HCT116 (cell line): ENCODE measurements at regions not wholly inside any gene's neighbourhood (a gene's known extent, or its start where the extent isn't known, plus 50 kb on each side); places are given as distances from the start of the nearest gene placed in this dataset.

Source experiments
- ATAC-seq: fragments of 200-7000 bp; cut with Tn5 transposase; 2 replicates; pipeline ENCODE4 v1.9.1; 2020; ENCODE audit warnings: mild to moderate bottlenecking, moderate library complexity
- BruUV-seq: library from RNA; stranded (reverse); fragments of 400-500 nt; replicated peaks from 2 replicates; lab custom pipeline; 2021; lab: Mats Ljungman, UMichigan
- CTCF ChIA-PET: fragments of 300-600 bp; sonication (Branson Sonifier 250); formaldehyde crosslinking; loops from one replicate; lab custom pipeline; 2021; ENCODE audit warnings: antibody characterized with exemption; lab: Charles Lee
- POLR2A ChIA-PET: fragments of 300-600, 350-600 bp; sonication (Branson Sonifier 250); formaldehyde crosslinking; loops from one replicate; lab custom pipeline; 2021; ENCODE audit warnings: antibody characterized with exemption; lab: Charles Lee
- RAD21 ChIA-PET, 2 experiments: fragments of 300-600 bp; sonication (Branson Sonifier 250); formaldehyde crosslinking; loops; one replicate each; lab custom pipeline; 2023; ENCODE audit warnings: low total read pairs in 2 of 2; ENCODE audit not compliant: uncharacterized antibody in 2 of 2, unreplicated experiment in 2 of 2, low non-redundant PET in 1 of 2; lab: Charles Lee
- DNase-seq: peaks from one replicate; pipeline ENCODE4 v3.0.0-alpha.2; 2010; ENCODE audit warnings: low read depth, low spot score
- H2AFZ ChIP-seq: fragments of 200-600 bp; shearing (Covaris generic), sonication (generic); 2 replicates; pipeline ENCODE4 v1.6.1; 2017; ENCODE audit warnings: low read depth, mixed run types, mixed read lengths, antibody characterized with exemption, low read length; ENCODE audit not compliant: poor library complexity, severe bottlenecking
- H3K27ac ChIP-seq: 2 replicates; pipeline ENCODE4 v1.5.1; 2012; ENCODE audit warnings: low read depth, low read length
- H3K27me3 ChIP-seq: fragments of 200-600 bp; sonication (generic); 2 replicates; pipeline ENCODE4 v1.6.1; 2016; ENCODE audit warnings: mixed run types, low read length, mixed read lengths; ENCODE audit not compliant: insufficient read depth
- H3K36me3 ChIP-seq, 2 experiments: fragments of 200-500 bp in 1 of 2; fragments of 200-600 bp in 1 of 2; sonication (Bioruptor generic) in 1 of 2; sonication (generic) in 1 of 2; 2 replicates each; pipeline versions ENCODE4 v1.5.1 to v1.6.1; 2014 to 2016; ENCODE audit warnings: low read length in 2 of 2, inconsistent platforms in 1 of 2, mixed read lengths in 1 of 2, mixed run types in 1 of 2; ENCODE audit not compliant: insufficient read depth in 2 of 2, control insufficient read depth in 1 of 2
- H3K4me1 ChIP-seq, 2 experiments: fragments of 200-600 bp in 1 of 2; sonication (generic) in 1 of 2; 2 replicates each; pipeline versions ENCODE4 v1.5.1 to v1.6.1; 2012 to 2017; ENCODE audit warnings: low read length in 2 of 2, inconsistent platforms in 1 of 2, mild to moderate bottlenecking in 1 of 2, mixed read lengths in 1 of 2, mixed run types in 1 of 2, moderate library complexity in 1 of 2; ENCODE audit not compliant: insufficient read depth in 2 of 2, control insufficient read depth in 1 of 2
- H3K4me2 ChIP-seq: fragments of 200-600 bp; sonication (generic); 2 replicates; pipeline ENCODE4 v1.6.1; 2017; ENCODE audit warnings: mixed run types, low read length, mixed read lengths
- H3K4me3 ChIP-seq, 2 experiments: fragments of 200-600 bp in 1 of 2; sonication (generic) in 1 of 2; replicated peaks in 1 of 2; 2 replicates each; pipeline ENCODE4 v1.5.1; 2011 to 2016; ENCODE audit warnings: low read length in 2 of 2, control low read depth in 1 of 2, low read depth in 1 of 2, mild to moderate bottlenecking in 1 of 2, mixed read lengths in 1 of 2, mixed run types in 1 of 2
- H3K79me2 ChIP-seq: fragments of 200-600 bp; sonication (generic); 2 replicates; pipeline ENCODE4 v1.6.1; 2017; ENCODE audit warnings: mild to moderate bottlenecking, mixed run types, low read length, moderate library complexity, mixed read lengths; ENCODE audit not compliant: insufficient read depth
- H3K9ac ChIP-seq: fragments of 200-600 bp; sonication (generic); 2 replicates; pipeline ENCODE4 v1.6.1; 2016; ENCODE audit warnings: low read length, mixed read lengths
- H3K9me2 ChIP-seq: fragments of 200-600 bp; sonication (generic), shearing (Covaris generic); 2 replicates; pipeline ENCODE4 v1.6.1; 2017; ENCODE audit warnings: mixed run types, mild to moderate bottlenecking, moderate library complexity; ENCODE audit not compliant: insufficient read depth
- H3K9me3 ChIP-seq, 2 experiments: fragments of 200-500 bp in 1 of 2; fragments of 200-600 bp in 1 of 2; sonication (Bioruptor generic) in 1 of 2; sonication (generic) in 1 of 2; 2 replicates each; pipeline ENCODE4 v1.6.1; 2014 to 2017; ENCODE audit warnings: low read length in 2 of 2, mixed read lengths in 2 of 2, inconsistent platforms in 1 of 2, low read depth in 1 of 2, mild to moderate bottlenecking in 1 of 2, mixed run types in 1 of 2, moderate library complexity in 1 of 2; ENCODE audit not compliant: control insufficient read depth in 1 of 2, insufficient read depth in 1 of 2
- H4K20me1 ChIP-seq: fragments of 200-600 bp; sonication (generic), shearing (Covaris generic); 2 replicates; pipeline ENCODE4 v1.6.1; 2017; ENCODE audit warnings: mixed run types, mild to moderate bottlenecking, moderate library complexity; ENCODE audit not compliant: insufficient read depth
- ATF3 ChIP-seq: IDR thresholded peaks from 2 replicates; pipeline ENCODE4 v1.6.1; 2012
- CBX3 ChIP-seq: IDR thresholded peaks from 2 replicates; pipeline ENCODE4 v1.6.1; 2012; ENCODE audit warnings: low read depth
- CEBPB ChIP-seq: IDR thresholded peaks from 2 replicates; pipeline ENCODE4 v1.6.1; 2012; ENCODE audit warnings: low read depth
- CTCF ChIP-seq, 3 experiments: fragments of 200-600 bp in 1 of 3; sonication (generic) in 1 of 3; IDR thresholded peaks in 2 of 3; conservative IDR thresholded peaks in 1 of 3; 2 replicates each; pipeline ENCODE4 v1.5.1; 2012 to 2017; ENCODE audit warnings: low read depth in 2 of 3, low read length in 2 of 3, antibody characterized with exemption in 1 of 3, borderline replicate concordance in 1 of 3, control low read depth in 1 of 3, mild to moderate bottlenecking in 1 of 3, mixed read lengths in 1 of 3, mixed run types in 1 of 3, moderate library complexity in 1 of 3; ENCODE audit not compliant: insufficient read depth in 1 of 3
- ELF1 ChIP-seq: IDR thresholded peaks from 2 replicates; pipeline ENCODE4 v1.6.1; 2012; ENCODE audit warnings: low read depth, borderline replicate concordance
- EZH2 ChIP-seq: fragments of 200-600 bp; sonication (generic); IDR thresholded peaks from 2 replicates; pipeline ENCODE4 v1.6.1; 2017; ENCODE audit warnings: antibody characterized with exemption, mixed run types
- EZH2phosphoT487 ChIP-seq: fragments of 200-600 bp; IDR thresholded peaks from 2 replicates; pipeline ENCODE4 v1.6.1; 2018; ENCODE audit warnings: antibody characterized with exemption, borderline replicate concordance
- FOSL1 ChIP-seq: IDR thresholded peaks from 2 replicates; pipeline ENCODE4 v1.6.1; 2012; ENCODE audit warnings: low read depth
- JUND ChIP-seq: IDR thresholded peaks from 2 replicates; pipeline ENCODE4 v1.6.1; 2012
- POLR2A ChIP-seq: IDR thresholded peaks from 2 replicates; pipeline ENCODE4 v1.7.0; 2011; ENCODE audit warnings: borderline replicate concordance; ENCODE audit not compliant: insufficient read depth, insufficient read length; ENCODE audit errors: extremely low read depth
- POLR2AphosphoS5 ChIP-seq: IDR thresholded peaks from 2 replicates; pipeline ENCODE4 v1.6.1; 2011; ENCODE audit warnings: mild to moderate bottlenecking, low read depth, low read length, moderate library complexity
- RAD21 ChIP-seq: IDR thresholded peaks from 2 replicates; pipeline ENCODE4 v1.6.1; 2012; ENCODE audit warnings: low read depth, mild to moderate bottlenecking
- SIN3A ChIP-seq: IDR thresholded peaks from 2 replicates; pipeline ENCODE4 v1.6.1; 2012; ENCODE audit warnings: low read depth
- SP1 ChIP-seq: IDR thresholded peaks from 2 replicates; pipeline ENCODE4 v1.6.1; 2012; ENCODE audit warnings: low read depth
- SRF ChIP-seq: IDR thresholded peaks from 2 replicates; pipeline ENCODE4 v1.6.1; 2012; ENCODE audit warnings: low read depth
- TCF7L2 ChIP-seq: IDR thresholded peaks from 2 replicates; pipeline ENCODE4 v1.7.0; 2011; ENCODE audit warnings: borderline replicate concordance, inconsistent platforms; ENCODE audit not compliant: insufficient read depth, insufficient read length; ENCODE audit errors: extremely low read depth
- YY1 ChIP-seq: IDR thresholded peaks from 2 replicates; pipeline ENCODE4 v1.6.1; 2011; ENCODE audit warnings: low read length, low read depth, moderate library complexity, mild to moderate bottlenecking; ENCODE audit not compliant: insufficient replicate concordance; ENCODE audit errors: extremely low read depth
- ZNF274 ChIP-seq: fragments of 200-500 bp; sonication (Bioruptor generic); IDR thresholded peaks from 2 replicates; pipeline ENCODE4 v1.6.1; 2014; ENCODE audit warnings: mild to moderate bottlenecking, low read depth, low read length, inconsistent platforms
- intact Hi-C: fragments of 100-400 bp; cut with micrococcal nuclease; formaldehyde crosslinking; loops from 2 replicates; pipeline ENCODE4 v1.10.0; 2022
- TF ChIP-seq, protein P1 (sequence below): IDR thresholded peaks from 2 replicates; pipeline ENCODE4 v1.6.1; 2012

- Histone ChIP-seq H3K9me2 (no peaks in the 10 kb centered on the region), H3K4me3 (no peak overlapping the region), H3K27me3 (no peaks in the 10 kb centered on the region; the same call in 1 of the 2 replicates), H3K36me3 (no peaks in the 10 kb centered on the region), H3K4me2 (no peak overlapping the region), H3K27ac (no peak overlapping the region), H4K20me1 (no peaks in the 10 kb centered on the region), H3K9ac (no peak overlapping the region), H3K9me3 (no peaks in the 10 kb centered on the region), H2AFZ (no peak overlapping the region), H3K79me2 (no peaks in the 10 kb centered on the region), H3K4me1 (no peaks in the 10 kb centered on the region)
- intact Hi-C loops: no loop called here
- ChIA-PET CTCF (no interaction called here), POLR2A (no interaction called here), RAD21 (no interaction called here)
- DNase-seq: no peak
- BruUV-seq: no TSS peak
- ATAC-seq: peak; percentile 70
- TF ChIP-seq CEBPB: peak; percentile 86
- no peak for TF ChIP-seq CBX3
These were observed 447.6 kb upstream of the CCDC196 start for GRCh38 chr14:66038618-66039017.

GRCh38 chr14:66039495-66039894 is 446.7 kb upstream of the CCDC196 start:
- Histone ChIP-seq H3K9ac (no peak overlapping the region), H3K4me1 (no peaks in the 10 kb centered on the region), H3K27me3 (no peaks in the 10 kb centered on the region; the same call in 1 of the 2 replicates), H3K79me2 (no peaks in the 10 kb centered on the region), H3K9me2 (no peaks in the 10 kb centered on the region), H4K20me1 (no peaks in the 10 kb centered on the region), H3K9me3 (no peaks in the 10 kb centered on the region), H3K4me2 (no peak overlapping the region), H3K27ac (no peak overlapping the region), H3K36me3 (no peaks in the 10 kb centered on the region), H2AFZ (no peak overlapping the region), H3K4me3 (no peak overlapping the region)
- ChIA-PET POLR2A (no interaction called here), RAD21 (no interaction called here), CTCF (no interaction called here)
- no peak for TF ChIP-seq ATF3
- TF ChIP-seq SIN3A: no peak
- TF ChIP-seq, protein P1, sequence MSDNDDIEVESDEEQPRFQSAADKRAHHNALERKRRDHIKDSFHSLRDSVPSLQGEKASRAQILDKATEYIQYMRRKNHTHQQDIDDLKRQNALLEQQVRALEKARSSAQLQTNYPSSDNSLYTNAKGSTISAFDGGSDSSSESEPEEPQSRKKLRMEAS: no peak
- no peak for TF ChIP-seq YY1
- TF ChIP-seq SRF: no peak
- no peak for TF ChIP-seq ZNF274
- TF ChIP-seq POLR2AphosphoS5: no peak
- no peak for TF ChIP-seq RAD21
- TF ChIP-seq EZH2: no peak
- no peak for TF ChIP-seq POLR2A
- no peak for TF ChIP-seq TCF7L2
- TF ChIP-seq SP1: no peak
- TF ChIP-seq CTCF (IDR thresholded peaks at IDR 0.05 in 2 of 3, conservative IDR thresholded peaks at IDR 0.05 in 1 of 3; ENCODE audit: borderline replicate concordance in 1 of 3, insufficient read depth in 1 of 3, low read depth in 2 of 3, low read length in 2 of 3): no peak
- TF ChIP-seq JUND: no peak
- TF ChIP-seq ELF1: no peak
- no peak for TF ChIP-seq EZH2phosphoT487
- no peak for TF ChIP-seq FOSL1
- no peak for TF ChIP-seq CBX3
- ATAC-seq (no peak), DNase-seq (no peak)
- intact Hi-C loops: no loop called here
- no TSS peak for BruUV-seq
